ENCODE measurements at regions not wholly inside any gene's neighbourhood (a gene's known extent, or its start where the extent isn't known, plus 50 kb on each side); places are given as distances from the start of the nearest gene placed in this dataset.

GRCh38 chr17:33528846-33529245, 235.8 kb upstream of the ASIC2 start (continued):
- no peak for TF ChIP-seq HMGXB4 (CRISPR knock-in tag; IDR thresholded peaks at IDR 0.05; ENCODE audit: borderline replicate concordance in 1 of 2, low read depth in 1 of 2)
- no peak for TF ChIP-seq CSRNP1 (CRISPR knock-in tag; IDR thresholded peaks at IDR 0.05)
- TF ChIP-seq THAP8 (CRISPR knock-in tag; IDR thresholded peaks at IDR 0.05; ENCODE audit: borderline replicate concordance): no peak
- no peak for TF ChIP-seq CHD2 (IDR thresholded peaks at IDR 0.05; ENCODE audit: low read depth, low read length)

GRCh38 chr17:33529816-33530215, 236.7 kb upstream of the ASIC2 start:
- CTCF ChIA-PET (ENCODE audit: low intra/inter-chr PET ratio, low total read pairs): no interaction called here
- H3K36me3 ChIP-seq (replicated peaks in 1 of 2; ENCODE audit: control insufficient read depth in 1 of 2, insufficient read depth in 2 of 2, low read length in 2 of 2): no peaks in the 10 kb centered on the region
- POLR2A ChIA-PET: no interaction called here
- 3% methylated on average over 9 of the region's 9 CpGs for WGBS (ENCODE audit: low lambda C conversion rate)
- intact Hi-C loops (cut with micrococcal nuclease; ENCODE audit: unreplicated experiment): no loop called here
- no peaks in the 10 kb centered on the region for H3K27me3 ChIP-seq (ENCODE audit: control insufficient read depth in 1 of 2, insufficient read depth in 2 of 2, low read length in 2 of 2)
- in situ Hi-C loops (cut with HindIII; ENCODE audit: extremely low pct_ligation_motif_present, low pct_unique_long_range_greater_than_20kb): loop anchor here (10.0 kb wide), 1 partner anchor 215 kb away; no protein-coding TSS in a partner anchor
- DNase-seq (ENCODE audit: low spot score) (no peak), ATAC-seq (no peak), FAIRE-seq (no peak)
- no peaks in the 10 kb centered on the region for H3K4me1 ChIP-seq (ENCODE audit: insufficient read depth, low read length)
- H3K79me2 ChIP-seq (ENCODE audit: insufficient read depth, low read length): no peaks in the 10 kb centered on the region
- H3K4me3 ChIP-seq (replicated peaks in 1 of 3; ENCODE audit: insufficient read depth in 1 of 3, low read depth in 2 of 3, low read length in 3 of 3): no peak overlapping the region
- H3K9me3 ChIP-seq (ENCODE audit: low read length): peaks cover 9% of the 10 kb centered on the region
- H3K9ac ChIP-seq (ENCODE audit: insufficient read depth, low read depth, low read length): no peak overlapping the region
- no peak overlapping the region for H3K4me2 ChIP-seq (ENCODE audit: low read depth, low read length)
- no TSS peak for BruUV-seq (replicated peaks)
- H2AFZ ChIP-seq (ENCODE audit: low read length): no peak overlapping the region
- H4K20me1 ChIP-seq (ENCODE audit: insufficient read depth, low read length): no peaks in the 10 kb centered on the region
- H3K27ac ChIP-seq (ENCODE audit: extremely low read length, insufficient read depth, low read length): no peak overlapping the region
- no peak for TF ChIP-seq ZNF136 (CRISPR knock-in tag; IDR thresholded peaks at IDR 0.05; ENCODE audit: low read depth)
- no peak for TF ChIP-seq ZNF646 (CRISPR knock-in tag; IDR thresholded peaks at IDR 0.05)

Data from HepG2 (cell line).